WTC11 (cell line): ENCODE measurements at regions not wholly inside any gene's neighbourhood (a gene's known extent, or its start where the extent isn't known, plus 50 kb on each side); places are given as distances from the start of the nearest gene placed in this dataset.
A peak's percentile ranks its signal among the peaks of the same experiment; 100 is the strongest.

ENCODE experiments used
- ATAC-seq: fragments of 200-7000 bp; cut with Tn5 transposase; 2 replicates; pipeline ENCODE4 v1.10.0; 2021; ENCODE audit warnings: mild to moderate bottlenecking, moderate library complexity
- CTCF ChIA-PET: fragments of 300-600 bp; sonication (Branson Sonifier 250); formaldehyde crosslinking; loops from one replicate; lab custom pipeline; 2021; ENCODE audit warnings: antibody characterized with exemption; lab: Charles Lee
- POLR2A ChIA-PET: fragments of 350-600 bp; sonication (Branson Sonifier 250); formaldehyde crosslinking; loops from one replicate; lab custom pipeline; 2021; ENCODE audit warnings: antibody characterized with exemption; lab: Charles Lee
- DNase-seq: peaks from one replicate; pipeline ENCODE4 v3.0.0; 2021; ENCODE audit warnings: low spot score
- H3K27ac Mint-ChIP-seq: 2 replicates; pipeline ENCODE4 v1.8.0; 2021; ENCODE audit warnings: mixed read lengths
- H3K27me3 Mint-ChIP-seq: 2 replicates; pipeline ENCODE4 v1.8.0; 2021; ENCODE audit warnings: low read depth, mild to moderate bottlenecking, moderate library complexity, mixed read lengths
- H3K36me3 Mint-ChIP-seq: 2 replicates; pipeline ENCODE4 v1.8.0; 2021; ENCODE audit warnings: mixed read lengths
- H3K4me1 Mint-ChIP-seq: 2 replicates; pipeline ENCODE4 v1.8.0; 2022; ENCODE audit warnings: mixed read lengths
- H3K4me3 Mint-ChIP-seq: 2 replicates; pipeline ENCODE4 v1.8.0; 2021; ENCODE audit warnings: mild to moderate bottlenecking, moderate library complexity, mixed read lengths
- H3K9me3 Mint-ChIP-seq: 2 replicates; pipeline ENCODE4 v1.8.0; 2021; ENCODE audit warnings: mixed read lengths
- CREM ChIP-seq: sonication (generic); formaldehyde crosslinking; IDR thresholded peaks from 2 replicates; pipeline ENCODE4 v1.8.1; 2022; ENCODE audit warnings: mild to moderate bottlenecking, missing genetic modification reagents, moderate library complexity
- E2F5 ChIP-seq: sonication (generic); formaldehyde crosslinking; IDR thresholded peaks from 2 replicates; pipeline ENCODE4 v1.8.1; 2022; ENCODE audit warnings: mild to moderate bottlenecking, moderate library complexity, missing genetic modification reagents
- ELF4 ChIP-seq: sonication (generic); formaldehyde crosslinking; IDR thresholded peaks from 2 replicates; pipeline ENCODE4 v1.8.1; 2022; ENCODE audit warnings: low read depth, mild to moderate bottlenecking, moderate library complexity, missing genetic modification reagents
- EMX1 ChIP-seq: fragments of 250-450 bp; sonication (Bioruptor Pico); IDR thresholded peaks from 2 replicates; pipeline ENCODE4 v1.8.0; 2021; ENCODE audit warnings: mild to moderate bottlenecking
- JAZF1 ChIP-seq: fragments of 250-450 bp; sonication (Bioruptor Pico); IDR thresholded peaks from 2 replicates; pipeline ENCODE4 v1.9.0; 2021; ENCODE audit warnings: moderate library complexity, mild to moderate bottlenecking, inconsistent platforms
- MXD4 ChIP-seq: fragments of 250-450 bp; sonication (Bioruptor Pico); IDR thresholded peaks from 2 replicates; pipeline ENCODE4 v1.8.0; 2021; ENCODE audit warnings: mild to moderate bottlenecking, moderate library complexity, borderline replicate concordance
- NFATC4 ChIP-seq: fragments of 250-450 bp; sonication (Bioruptor Pico); IDR thresholded peaks from 2 replicates; pipeline ENCODE4 v1.9.0; 2021; ENCODE audit warnings: mild to moderate bottlenecking
- NR2C2 ChIP-seq: sonication (generic); formaldehyde crosslinking; IDR thresholded peaks from 2 replicates; pipeline ENCODE4 v1.8.0; 2022; ENCODE audit warnings: mild to moderate bottlenecking, missing genetic modification reagents
- RORB ChIP-seq: fragments of 250-450 bp; sonication (Bioruptor Pico); IDR thresholded peaks from 2 replicates; pipeline ENCODE4 v1.9.0; 2021; ENCODE audit warnings: mild to moderate bottlenecking
- SMAD3 ChIP-seq: sonication (generic); formaldehyde crosslinking; IDR thresholded peaks from 2 replicates; pipeline ENCODE4 v1.8.0; 2022; ENCODE audit warnings: missing genetic modification reagents, mild to moderate bottlenecking, borderline replicate concordance
- ZNF121 ChIP-seq: sonication (generic); formaldehyde crosslinking; IDR thresholded peaks from 2 replicates; pipeline ENCODE4 v1.8.0; 2023; ENCODE audit warnings: missing genetic modification reagents
- ZNF232 ChIP-seq: sonication (generic); formaldehyde crosslinking; IDR thresholded peaks from 2 replicates; pipeline ENCODE4 v1.8.0; 2022; ENCODE audit warnings: mild to moderate bottlenecking, missing genetic modification reagents
- ZNF263 ChIP-seq: sonication (generic); formaldehyde crosslinking; IDR thresholded peaks from 2 replicates; pipeline ENCODE4 v1.8.1; 2022; ENCODE audit warnings: low read depth, mild to moderate bottlenecking, moderate library complexity, missing genetic modification reagents
- ZNF396 ChIP-seq: fragments of 250-450 bp; sonication (Bioruptor Pico); IDR thresholded peaks from 2 replicates; pipeline ENCODE4 v1.8.0; 2021; ENCODE audit warnings: mild to moderate bottlenecking, moderate library complexity, borderline replicate concordance
- ZNF532 ChIP-seq: fragments of 250-450 bp; sonication (Bioruptor Pico); IDR thresholded peaks from 2 replicates; pipeline ENCODE4 v1.9.0; 2021; ENCODE audit warnings: mild to moderate bottlenecking, borderline replicate concordance
- TF ChIP-seq, protein P1 (sequence below): fragments of 250-450 bp; sonication (Bioruptor Pico); IDR thresholded peaks from 2 replicates; pipeline ENCODE4 v1.9.0; 2021; ENCODE audit warnings: mild to moderate bottlenecking
- TF ChIP-seq, protein P2 (sequence below): fragments of 250-450 bp; sonication (Bioruptor Pico); IDR thresholded peaks from 2 replicates; pipeline ENCODE4 v2.1.2; 2022; ENCODE audit warnings: mild to moderate bottlenecking, moderate library complexity
- TF ChIP-seq, protein P3 (sequence below): sonication (generic); formaldehyde crosslinking; IDR thresholded peaks from 2 replicates; pipeline ENCODE4 v1.8.0; 2023; ENCODE audit warnings: mild to moderate bottlenecking, missing genetic modification reagents
- TF ChIP-seq, protein P4 (sequence below): sonication (generic); formaldehyde crosslinking; IDR thresholded peaks from 2 replicates; pipeline ENCODE4 v1.8.1; 2022; ENCODE audit warnings: missing genetic modification reagents, borderline replicate concordance

- Mint-ChIP-seq H3K9me3 (peaks cover 6% of the 10 kb centered on the region; the same call in 1 of the 2 replicates), H3K27me3 (no peaks in the 10 kb centered on the region), H3K36me3 (peaks cover 5% of the 10 kb centered on the region; the same call in 1 of the 2 replicates), H3K27ac (peak overlapping the region; percentile 67; the same call in 1 of the 2 replicates), H3K4me1 (peaks cover 36% of the 10 kb centered on the region), H3K4me3 (no peak overlapping the region)
- TF ChIP-seq RORB (CRISPR knock-in tag) (no peak), EMX1 (CRISPR knock-in tag) (no peak), NR2C2 (CRISPR knock-in tag) (no peak), JAZF1 (CRISPR knock-in tag) (no peak), ZNF532 (CRISPR knock-in tag) (no peak), MXD4 (CRISPR knock-in tag) (no peak), E2F5 (CRISPR knock-in tag) (no peak), ZNF121 (no peak), ELF4 (no peak), NFATC4 (CRISPR knock-in tag) (no peak), CREM (CRISPR knock-in tag) (no peak), ZNF263 (CRISPR knock-in tag) (no peak), SMAD3 (CRISPR knock-in tag) (no peak), ZNF232 (CRISPR knock-in tag) (no peak), ZNF396 (CRISPR knock-in tag) (no peak)
- TF ChIP-seq, protein P1, sequence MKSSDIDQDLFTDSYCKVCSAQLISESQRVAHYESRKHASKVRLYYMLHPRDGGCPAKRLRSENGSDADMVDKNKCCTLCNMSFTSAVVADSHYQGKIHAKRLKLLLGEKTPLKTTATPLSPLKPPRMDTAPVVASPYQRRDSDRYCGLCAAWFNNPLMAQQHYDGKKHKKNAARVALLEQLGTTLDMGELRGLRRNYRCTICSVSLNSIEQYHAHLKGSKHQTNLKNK, result no peak
- TF ChIP-seq, protein P2, sequence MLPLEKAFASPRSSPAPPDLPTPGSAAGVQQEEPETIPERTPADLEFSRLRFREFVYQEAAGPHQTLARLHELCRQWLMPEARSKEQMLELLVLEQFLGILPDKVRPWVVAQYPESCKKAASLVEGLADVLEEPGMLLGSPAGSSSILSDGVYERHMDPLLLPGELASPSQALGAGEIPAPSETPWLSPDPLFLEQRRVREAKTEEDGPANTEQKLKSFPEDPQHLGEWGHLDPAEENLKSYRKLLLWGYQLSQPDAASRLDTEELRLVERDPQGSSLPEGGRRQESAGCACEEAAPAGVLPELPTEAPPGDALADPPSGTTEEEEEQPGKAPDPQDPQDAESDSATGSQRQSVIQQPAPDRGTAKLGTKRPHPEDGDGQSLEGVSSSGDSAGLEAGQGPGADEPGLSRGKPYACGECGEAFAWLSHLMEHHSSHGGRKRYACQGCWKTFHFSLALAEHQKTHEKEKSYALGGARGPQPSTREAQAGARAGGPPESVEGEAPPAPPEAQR (CRISPR knock-in tag), result no peak
- TF ChIP-seq, protein P3, sequence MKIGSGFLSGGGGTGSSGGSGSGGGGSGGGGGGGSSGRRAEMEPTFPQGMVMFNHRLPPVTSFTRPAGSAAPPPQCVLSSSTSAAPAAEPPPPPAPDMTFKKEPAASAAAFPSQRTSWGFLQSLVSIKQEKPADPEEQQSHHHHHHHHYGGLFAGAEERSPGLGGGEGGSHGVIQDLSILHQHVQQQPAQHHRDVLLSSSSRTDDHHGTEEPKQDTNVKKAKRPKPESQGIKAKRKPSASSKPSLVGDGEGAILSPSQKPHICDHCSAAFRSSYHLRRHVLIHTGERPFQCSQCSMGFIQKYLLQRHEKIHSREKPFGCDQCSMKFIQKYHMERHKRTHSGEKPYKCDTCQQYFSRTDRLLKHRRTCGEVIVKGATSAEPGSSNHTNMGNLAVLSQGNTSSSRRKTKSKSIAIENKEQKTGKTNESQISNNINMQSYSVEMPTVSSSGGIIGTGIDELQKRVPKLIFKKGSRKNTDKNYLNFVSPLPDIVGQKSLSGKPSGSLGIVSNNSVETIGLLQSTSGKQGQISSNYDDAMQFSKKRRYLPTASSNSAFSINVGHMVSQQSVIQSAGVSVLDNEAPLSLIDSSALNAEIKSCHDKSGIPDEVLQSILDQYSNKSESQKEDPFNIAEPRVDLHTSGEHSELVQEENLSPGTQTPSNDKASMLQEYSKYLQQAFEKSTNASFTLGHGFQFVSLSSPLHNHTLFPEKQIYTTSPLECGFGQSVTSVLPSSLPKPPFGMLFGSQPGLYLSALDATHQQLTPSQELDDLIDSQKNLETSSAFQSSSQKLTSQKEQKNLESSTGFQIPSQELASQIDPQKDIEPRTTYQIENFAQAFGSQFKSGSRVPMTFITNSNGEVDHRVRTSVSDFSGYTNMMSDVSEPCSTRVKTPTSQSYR (CRISPR knock-in tag), result no peak
- TF ChIP-seq, protein P4, sequence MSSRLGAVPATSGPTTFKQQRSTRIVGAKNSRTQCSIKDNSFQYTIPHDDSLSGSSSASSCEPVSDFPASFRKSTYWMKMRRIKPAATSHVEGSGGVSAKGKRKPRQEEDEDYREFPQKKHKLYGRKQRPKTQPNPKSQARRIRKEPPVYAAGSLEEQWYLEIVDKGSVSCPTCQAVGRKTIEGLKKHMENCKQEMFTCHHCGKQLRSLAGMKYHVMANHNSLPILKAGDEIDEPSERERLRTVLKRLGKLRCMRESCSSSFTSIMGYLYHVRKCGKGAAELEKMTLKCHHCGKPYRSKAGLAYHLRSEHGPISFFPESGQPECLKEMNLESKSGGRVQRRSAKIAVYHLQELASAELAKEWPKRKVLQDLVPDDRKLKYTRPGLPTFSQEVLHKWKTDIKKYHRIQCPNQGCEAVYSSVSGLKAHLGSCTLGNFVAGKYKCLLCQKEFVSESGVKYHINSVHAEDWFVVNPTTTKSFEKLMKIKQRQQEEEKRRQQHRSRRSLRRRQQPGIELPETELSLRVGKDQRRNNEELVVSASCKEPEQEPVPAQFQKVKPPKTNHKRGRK, result no peak
- DNase-seq (no peak), ATAC-seq (no peak)
- CTCF ChIA-PET, result interaction anchor here (1.1 kb wide), 1 partner anchor 68 kb away, joined by 5 read pairs; no protein-coding TSS in a partner anchor
- POLR2A ChIA-PET, result no interaction called here
These were observed 156.6 kb upstream of the DMRT1 start for GRCh38 chr9:684941-685340.
